Pancreas (tissue), 10 donors: ENCODE measurements at regions not wholly inside any gene's neighbourhood (a gene's known extent, or its start where the extent isn't known, plus 50 kb on each side); places are given as distances from the start of the nearest gene placed in this dataset.

ENCODE experiments used
- ATAC-seq, 4 donors: fragments of 200-7000 bp; cut with Tn5 transposase; one replicate each; pipeline versions ENCODE4 v1.8.0 to v1.9.1; 2020; ENCODE audit warnings: mild to moderate bottlenecking in 4 of 4, moderate library complexity in 4 of 4
- DNase-seq, 6 donors: peaks; one replicate each; pipeline ENCODE4 v3.0.0-alpha.2; 2020
- FAIRE-seq: peaks from 2 replicates; lab custom pipeline; 2012; peaks lifted over from hg19 to GRCh38; lab: Jason Lieb, UNC
- H3K27ac ChIP-seq, 4 donors: fragments of 200-600 bp; sonication (generic); 1 replicate in 3 of 4; 2 replicates in 1 of 4; pipeline versions ENCODE4 v1.5.0 to v1.8.0; 2020
- H3K27me3 ChIP-seq, 4 donors: fragments of 200-600 bp; one replicate each; pipeline ENCODE4 v1.8.0; 2021
- H3K36me3 ChIP-seq, 3 donors: fragments of 200-600 bp; sonication (generic) in 1 of 3; one replicate each; pipeline versions ENCODE4 v1.5.0 to v1.8.0; 2020 to 2021
- H3K4me1 ChIP-seq, 3 donors: fragments of 200-600 bp; one replicate each; pipeline ENCODE4 v1.8.0; 2021
- H3K4me3 ChIP-seq, 4 donors: fragments of 200-600 bp; sonication (generic) in 2 of 4; one replicate each; pipeline versions ENCODE4 v1.5.0 to v1.8.0; 2020 to 2021
- H3K9me3 ChIP-seq, 4 donors: fragments of 200-600 bp; one replicate each; pipeline ENCODE4 v1.8.0; 2021
- WGBS, 2 donors: extraction: QIAGEN DNeasy Blood & Tissue Kit; methylation state at CpG; one replicate each; pipeline ENCODE4 v1.1.7; 2013; 5-methylcytosine and 5-hydroxymethylcytosine counted together
- intact Hi-C, 3 donors: fragments of 100-400 bp; cut with DNase I; formaldehyde crosslinking; loops; one replicate each; pipeline versions ENCODE4 v1.11.1 to v1.14.2; 2022
- TF ChIP-seq, protein P1 (sequence below), 4 donors: fragments of 200-600 bp; sonication (generic) in 3 of 4; IDR thresholded peaks; one replicate each; pipeline versions ENCODE4 v1.5.0 to v1.8.0; 2021; ENCODE audit warnings: antibody characterized with exemption in 4 of 4
- donor health status: healthy with polysubstance abuse.
- donor health status: DM: no; HTN: no; CAD: no; lungs with moderate emphysema.
- donor health status: DM: no; HTN: no; CAD: no.
- donor health status: control.
- donor health status: control.
- donor health status: Bipolar disorder and iron deficiency.
- donor health status: DM: yes; HTN: yes; CAD: no.
- donor health status: DM: no; HTN: no; CAD: no.
- donor health status: DM: no; HTN: no; CAD: no.
- donor health status: DM: yes; HTN: yes; CAD: no.

DNA sequence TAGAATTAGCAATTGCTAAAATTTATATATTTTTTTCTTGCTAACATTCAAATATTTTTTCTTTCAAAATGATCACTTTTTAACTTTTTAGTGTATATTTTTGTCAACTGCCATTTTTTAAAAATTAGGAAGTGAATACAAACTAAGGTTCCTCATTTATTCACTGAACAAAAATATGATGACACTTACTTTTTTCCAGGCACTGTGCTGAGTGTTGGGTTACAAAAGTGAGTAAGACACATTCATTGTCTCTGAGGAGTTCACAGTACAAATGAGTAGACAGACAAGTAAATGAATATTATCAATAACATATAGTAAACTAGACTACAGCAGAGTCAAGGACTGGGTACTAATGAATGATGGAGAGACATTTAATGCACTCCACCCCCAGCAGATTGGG is 543.5 kb downstream of the PDHA2 start:
- Histone ChIP-seq H3K4me3 (no peak overlapping the region), H3K36me3 (no peaks in the 10 kb centered on the region), H3K27me3 (no peaks in the 10 kb centered on the region), H3K4me1 (no peaks in the 10 kb centered on the region), H3K27ac (no peak overlapping the region), H3K9me3 (no peaks in the 10 kb centered on the region)
- no peak for FAIRE-seq
- ATAC-seq, result no peak
- TF ChIP-seq, protein P1, sequence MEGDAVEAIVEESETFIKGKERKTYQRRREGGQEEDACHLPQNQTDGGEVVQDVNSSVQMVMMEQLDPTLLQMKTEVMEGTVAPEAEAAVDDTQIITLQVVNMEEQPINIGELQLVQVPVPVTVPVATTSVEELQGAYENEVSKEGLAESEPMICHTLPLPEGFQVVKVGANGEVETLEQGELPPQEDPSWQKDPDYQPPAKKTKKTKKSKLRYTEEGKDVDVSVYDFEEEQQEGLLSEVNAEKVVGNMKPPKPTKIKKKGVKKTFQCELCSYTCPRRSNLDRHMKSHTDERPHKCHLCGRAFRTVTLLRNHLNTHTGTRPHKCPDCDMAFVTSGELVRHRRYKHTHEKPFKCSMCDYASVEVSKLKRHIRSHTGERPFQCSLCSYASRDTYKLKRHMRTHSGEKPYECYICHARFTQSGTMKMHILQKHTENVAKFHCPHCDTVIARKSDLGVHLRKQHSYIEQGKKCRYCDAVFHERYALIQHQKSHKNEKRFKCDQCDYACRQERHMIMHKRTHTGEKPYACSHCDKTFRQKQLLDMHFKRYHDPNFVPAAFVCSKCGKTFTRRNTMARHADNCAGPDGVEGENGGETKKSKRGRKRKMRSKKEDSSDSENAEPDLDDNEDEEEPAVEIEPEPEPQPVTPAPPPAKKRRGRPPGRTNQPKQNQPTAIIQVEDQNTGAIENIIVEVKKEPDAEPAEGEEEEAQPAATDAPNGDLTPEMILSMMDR (IDR thresholded peaks at IDR 0.05), result no peak
- no peak for DNase-seq
- intact Hi-C loops, result no loop called here

DNA sequence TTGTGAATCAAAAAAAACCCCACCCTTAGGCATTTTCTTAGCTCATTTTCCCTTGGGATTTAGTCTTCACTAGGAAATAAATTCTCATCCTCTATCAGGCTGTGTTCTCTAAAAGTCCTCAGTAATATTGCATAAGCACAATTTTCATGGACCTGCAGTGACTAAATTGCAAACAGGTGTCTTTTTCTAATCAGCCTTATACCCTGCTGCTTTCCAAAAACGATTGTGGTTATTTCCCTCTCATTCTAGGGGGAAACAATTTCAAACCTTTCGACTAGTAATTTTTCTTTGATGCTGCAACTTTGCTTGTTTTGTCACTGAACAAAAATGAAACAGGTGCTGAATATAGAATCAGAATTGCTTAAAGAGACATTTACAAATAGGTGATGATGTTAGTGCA is 549.9 kb downstream of the PDHA2 start:
- Histone ChIP-seq H3K27me3 (no peaks in the 10 kb centered on the region), H3K27ac (no peak overlapping the region), H3K9me3 (no peaks in the 10 kb centered on the region), H3K4me1 (no peaks in the 10 kb centered on the region), H3K4me3 (no peak overlapping the region), H3K36me3 (no peaks in the 10 kb centered on the region)
- TF ChIP-seq, protein P1 (IDR thresholded peaks at IDR 0.05), result no peak
- DNase-seq (no peak), ATAC-seq (no peak), FAIRE-seq (no peak)
- intact Hi-C loops, result no loop called here
- 28 to 31% methylated on average over 2 of the region's 2 CpGs for WGBS, 2 donors

DNA sequence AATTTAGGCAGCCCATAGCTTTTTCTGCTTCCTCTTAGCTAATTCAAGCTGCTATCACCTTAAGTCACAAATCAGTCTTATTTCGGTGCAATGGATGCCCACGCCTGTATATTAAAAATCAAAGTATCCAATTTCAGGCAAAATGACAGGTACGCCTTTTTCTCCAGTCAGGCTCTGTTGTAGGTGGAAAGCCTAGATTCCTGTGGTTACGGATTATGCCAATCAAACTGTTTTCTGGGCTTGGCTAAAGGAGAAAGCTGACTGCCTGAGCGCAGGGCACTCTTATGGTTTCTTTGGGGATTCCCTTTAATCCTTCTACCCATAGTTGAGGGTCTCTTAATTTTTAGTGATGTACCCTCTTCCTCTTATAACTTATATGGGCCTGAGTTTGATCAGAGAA is 550.5 kb downstream of the PDHA2 start:
- H3K4me3 ChIP-seq, result no peak overlapping the region
- WGBS, 2 donors, result 49 to 74% methylated on average over 5 of the region's 5 CpGs
- TF ChIP-seq, protein P1 (IDR thresholded peaks at IDR 0.05), result no peak
- H3K9me3 ChIP-seq, result no peaks in the 10 kb centered on the region
- intact Hi-C loops, result no loop called here
- no peaks in the 10 kb centered on the region for H3K36me3 ChIP-seq
- ATAC-seq, result no peak
- H3K27me3 ChIP-seq, result no peaks in the 10 kb centered on the region
- no peaks in the 10 kb centered on the region for H3K4me1 ChIP-seq
- no peak for DNase-seq
- no peak for FAIRE-seq
- no peak overlapping the region for H3K27ac ChIP-seq

DNA sequence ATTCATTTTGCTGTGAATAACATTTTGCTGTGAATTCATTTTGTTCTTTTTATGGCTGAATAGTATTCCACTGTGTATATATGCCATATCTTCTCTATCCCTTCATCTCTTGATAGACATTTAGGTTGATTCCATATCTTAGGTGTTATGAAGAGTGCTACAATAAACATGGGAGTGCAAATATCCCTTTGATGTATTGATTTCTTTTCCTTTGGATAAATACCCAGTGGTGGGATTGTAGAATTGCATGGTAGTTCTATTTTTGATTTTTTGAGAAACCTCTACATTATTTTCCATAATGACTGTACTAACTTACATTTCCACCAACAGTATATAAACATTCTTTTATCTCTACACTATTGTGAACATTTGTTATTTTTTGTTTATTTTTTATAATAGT is 555.9 kb downstream of the PDHA2 start:
- no peaks in the 10 kb centered on the region for H3K27me3 ChIP-seq
- H3K36me3 ChIP-seq, result no peaks in the 10 kb centered on the region
- no peak for ATAC-seq
- TF ChIP-seq, protein P1 (IDR thresholded peaks at IDR 0.05), result no peak
- no peaks in the 10 kb centered on the region for H3K4me1 ChIP-seq
- intact Hi-C loops, result no loop called here
- no peak overlapping the region for H3K4me3 ChIP-seq
- no peak for FAIRE-seq
- H3K9me3 ChIP-seq, result no peaks in the 10 kb centered on the region
- no peak for DNase-seq
- no peak overlapping the region for H3K27ac ChIP-seq

DNA sequence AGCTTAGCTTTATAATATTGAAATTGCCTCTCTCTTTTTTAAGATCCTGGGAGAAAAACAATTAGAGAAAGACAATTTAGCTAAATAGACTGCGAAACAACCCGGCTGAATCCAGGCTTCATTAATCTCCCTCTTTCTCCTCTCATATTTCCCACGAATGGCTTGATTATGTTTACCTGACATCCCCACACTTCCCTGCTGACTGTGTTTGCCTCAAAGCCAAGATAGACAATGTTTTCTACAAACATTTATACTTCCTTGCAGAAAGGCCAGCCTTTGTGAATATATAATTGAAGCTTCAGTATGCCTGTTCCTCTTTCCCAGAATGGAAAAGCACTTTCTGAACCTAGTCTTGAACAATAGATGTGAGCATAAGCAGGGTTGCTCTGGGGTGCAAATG is 566.8 kb downstream of the PDHA2 start:
- ATAC-seq, result no peak
- TF ChIP-seq, protein P1 (IDR thresholded peaks at IDR 0.05), result no peak
- intact Hi-C loops, result no loop called here
- Histone ChIP-seq H3K9me3 (no peaks in the 10 kb centered on the region), H3K36me3 (no peaks in the 10 kb centered on the region), H3K4me1 (no peaks in the 10 kb centered on the region), H3K27ac (no peak overlapping the region), H3K4me3 (no peak overlapping the region), H3K27me3 (no peaks in the 10 kb centered on the region)
- no peak for FAIRE-seq
- DNase-seq, result no peak
- 25 to 41% methylated on average over 3 of the region's 3 CpGs for WGBS, 2 donors
